Hypothalamus (tissue), 51 donors: ENCODE measurements at regions not wholly inside any gene's neighbourhood (a gene's known extent, or its start where the extent isn't known, plus 50 kb on each side); places are given as distances from the start of the nearest gene placed in this dataset.

Experiments
- DNase-seq, 51 donors: peaks; one replicate each; lab custom pipeline; 2025; lab: John Stamatoyannopoulos, UW

DNA sequence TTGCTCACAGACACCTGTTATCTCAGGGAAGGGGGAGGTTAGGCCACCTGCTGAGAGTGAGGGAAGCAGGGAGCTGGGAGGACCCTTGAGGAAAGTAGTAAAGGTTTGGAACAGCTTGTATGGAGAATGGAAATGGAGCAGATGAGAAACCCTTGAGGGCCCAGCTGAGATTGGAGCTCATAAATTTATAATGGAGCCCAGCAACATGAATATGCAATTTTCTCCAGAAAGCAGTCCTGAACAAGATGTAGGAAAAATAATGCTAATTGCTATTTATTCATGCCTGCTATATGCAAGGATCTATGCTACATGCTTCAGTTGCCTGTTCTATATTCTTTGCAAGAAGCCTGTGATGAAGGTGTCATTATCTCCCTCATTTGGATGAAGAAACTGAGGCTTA is 67.5 kb upstream of the LEF1 start:
- no peak for DNase-seq

DNA sequence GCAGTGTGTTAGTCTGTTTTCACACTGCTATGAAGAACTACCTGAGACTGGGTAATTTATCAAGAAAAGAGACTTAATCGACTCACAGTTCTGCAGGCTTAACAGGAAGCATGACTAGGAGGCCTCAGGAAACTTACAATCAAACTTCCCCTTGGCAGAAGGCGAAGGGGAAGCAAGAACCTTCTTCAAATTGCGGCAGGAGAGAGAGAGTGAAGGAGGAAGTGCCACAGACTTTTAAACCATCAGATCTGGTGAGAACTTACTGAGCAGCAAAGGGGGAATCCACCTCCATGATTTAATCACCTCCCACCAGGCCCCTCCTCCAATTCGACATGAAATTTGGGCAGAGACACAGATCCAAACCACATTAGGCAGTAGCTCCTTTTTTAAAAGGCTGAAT is 59.2 kb upstream of the LEF1 start:
- no peak for DNase-seq

DNA sequence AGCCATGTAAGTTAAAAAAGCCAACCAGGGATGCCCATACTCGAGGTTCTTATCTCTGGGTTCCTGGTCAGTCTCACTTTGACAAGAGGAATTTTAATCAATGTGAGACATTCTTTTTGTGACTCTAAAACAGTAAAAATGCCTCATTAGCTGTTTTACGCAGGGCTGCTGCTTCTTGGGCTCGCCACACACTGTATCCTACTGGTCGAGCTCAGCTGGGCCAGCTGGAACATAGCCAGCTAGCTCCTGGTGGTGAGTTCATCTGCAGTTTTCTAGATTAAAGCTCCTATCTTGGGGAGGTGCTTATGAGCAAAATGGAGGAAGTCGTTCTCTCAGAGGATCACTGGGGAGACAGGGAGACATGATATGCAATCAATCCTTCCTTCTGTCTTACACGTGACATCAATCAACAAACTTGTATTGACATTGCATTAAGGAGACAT is 55.9 kb upstream of the LEF1 start:
- DNase-seq = no peak

DNA sequence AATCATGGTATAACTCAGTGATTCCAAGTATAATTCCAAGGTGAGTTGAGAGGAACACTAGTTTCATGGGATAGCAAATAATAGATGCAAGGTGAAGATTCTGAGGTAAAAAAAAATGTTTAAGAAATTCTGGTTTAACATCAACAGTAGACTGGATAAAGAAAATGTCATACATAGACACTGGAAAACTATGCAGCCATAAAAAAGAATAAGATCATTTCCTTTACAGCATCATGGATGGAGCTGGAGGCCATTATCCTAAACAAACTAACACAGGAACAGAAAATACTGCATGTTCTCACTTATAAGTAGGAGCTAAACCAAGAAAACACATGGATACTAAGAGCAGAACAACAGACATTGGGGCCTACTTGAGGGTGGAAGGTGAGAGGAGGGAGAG is 54.6 kb upstream of the LEF1 start:
- DNase-seq = no peak

DNA sequence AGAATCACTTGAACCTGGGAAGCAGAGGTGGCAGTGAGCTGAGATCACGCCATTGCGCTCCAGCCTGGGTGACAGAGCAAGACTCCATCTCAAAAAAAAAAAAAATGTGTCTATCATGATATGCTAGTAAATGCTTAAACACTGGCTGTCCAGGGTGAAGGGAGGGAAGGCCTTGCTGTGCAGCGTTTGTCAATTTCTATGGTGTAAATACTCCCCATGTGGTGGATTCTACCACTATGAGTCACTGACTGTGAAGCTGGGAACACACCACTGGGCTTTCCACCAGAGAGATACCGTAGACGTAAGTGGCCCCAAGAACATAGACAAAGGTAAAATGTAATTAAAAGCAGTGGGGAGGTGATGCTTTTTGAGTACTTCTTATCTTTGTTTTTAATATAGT is 51.3 kb upstream of the LEF1 start:
- DNase-seq = no peak
